ENCODE measurements at regions not wholly inside any gene's neighbourhood (a gene's known extent, or its start where the extent isn't known, plus 50 kb on each side); places are given as distances from the start of the nearest gene placed in this dataset.

DNA sequence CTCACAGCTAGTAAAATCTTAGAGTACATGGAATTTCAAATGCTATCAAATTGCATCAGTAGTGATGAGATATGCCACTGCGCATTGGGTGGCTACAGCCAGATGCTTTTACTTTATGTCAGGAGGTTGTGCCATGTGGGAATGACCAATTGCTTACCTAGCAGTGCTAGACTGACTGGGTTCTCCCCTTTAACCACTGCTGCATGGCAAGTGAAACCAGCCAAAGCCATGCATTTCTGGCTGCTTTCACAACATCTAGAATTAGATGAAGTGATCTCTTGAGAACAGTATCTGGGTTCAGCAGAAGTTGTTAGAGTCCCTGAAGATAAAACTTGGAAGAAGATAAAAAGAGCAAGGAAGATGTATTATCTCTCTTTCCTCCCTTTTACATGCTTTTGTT is 1174.2 kb upstream of the CDH2 start:
- no peak for DNase-seq (ENCODE audit: low spot score)
- H3K27ac ChIP-seq, result no peak overlapping the region
- H3K4me3 ChIP-seq, result no peak overlapping the region
- TF ChIP-seq, protein P1, sequence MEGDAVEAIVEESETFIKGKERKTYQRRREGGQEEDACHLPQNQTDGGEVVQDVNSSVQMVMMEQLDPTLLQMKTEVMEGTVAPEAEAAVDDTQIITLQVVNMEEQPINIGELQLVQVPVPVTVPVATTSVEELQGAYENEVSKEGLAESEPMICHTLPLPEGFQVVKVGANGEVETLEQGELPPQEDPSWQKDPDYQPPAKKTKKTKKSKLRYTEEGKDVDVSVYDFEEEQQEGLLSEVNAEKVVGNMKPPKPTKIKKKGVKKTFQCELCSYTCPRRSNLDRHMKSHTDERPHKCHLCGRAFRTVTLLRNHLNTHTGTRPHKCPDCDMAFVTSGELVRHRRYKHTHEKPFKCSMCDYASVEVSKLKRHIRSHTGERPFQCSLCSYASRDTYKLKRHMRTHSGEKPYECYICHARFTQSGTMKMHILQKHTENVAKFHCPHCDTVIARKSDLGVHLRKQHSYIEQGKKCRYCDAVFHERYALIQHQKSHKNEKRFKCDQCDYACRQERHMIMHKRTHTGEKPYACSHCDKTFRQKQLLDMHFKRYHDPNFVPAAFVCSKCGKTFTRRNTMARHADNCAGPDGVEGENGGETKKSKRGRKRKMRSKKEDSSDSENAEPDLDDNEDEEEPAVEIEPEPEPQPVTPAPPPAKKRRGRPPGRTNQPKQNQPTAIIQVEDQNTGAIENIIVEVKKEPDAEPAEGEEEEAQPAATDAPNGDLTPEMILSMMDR (IDR thresholded peaks at IDR 0.05), result no peak

DNA sequence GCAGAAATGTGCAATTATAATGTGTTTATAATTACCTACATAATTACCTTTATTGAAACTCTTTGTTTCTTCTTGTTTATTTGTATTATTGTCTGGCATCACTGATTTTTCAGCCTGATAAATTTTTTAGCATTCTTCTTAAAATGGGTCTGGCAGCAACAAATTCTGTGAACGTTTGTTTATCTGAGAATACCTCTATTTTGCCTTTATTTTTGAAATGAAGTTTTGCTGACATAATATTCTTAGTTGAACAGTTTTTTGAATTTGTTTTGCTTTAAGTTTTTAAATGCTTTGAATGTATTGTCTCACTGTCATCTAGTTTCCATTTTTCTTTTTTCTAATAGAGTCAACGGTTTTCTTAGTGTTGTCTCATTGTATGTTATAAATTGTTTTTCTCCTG is 1152.0 kb upstream of the CDH2 start:
- Histone ChIP-seq H3K27ac (no peak overlapping the region), H3K4me3 (no peak overlapping the region)
- no peak for DNase-seq (ENCODE audit: low spot score)
- TF ChIP-seq, protein P1 (IDR thresholded peaks at IDR 0.05), result no peak

DNA sequence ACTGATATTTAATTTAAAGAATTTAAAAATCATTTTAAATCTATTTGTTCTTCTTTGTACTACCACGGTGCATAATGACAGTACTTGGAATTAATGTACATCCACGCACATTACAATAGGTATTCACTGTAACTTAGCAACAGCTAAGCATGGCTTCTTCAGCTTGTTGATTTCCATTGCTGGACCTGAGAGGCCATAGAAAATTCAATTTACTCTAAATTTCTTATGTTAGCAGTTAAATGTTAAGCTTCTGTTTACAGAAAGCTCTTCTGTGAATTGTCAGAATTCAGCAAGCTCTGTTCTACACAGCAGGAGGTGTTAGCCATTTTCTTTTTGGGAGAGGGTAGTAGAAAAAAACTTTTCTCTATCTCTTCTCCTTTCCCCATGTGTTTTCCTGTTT is 1149.3 kb upstream of the CDH2 start:
- no peak for DNase-seq (ENCODE audit: low spot score)
- H3K27ac ChIP-seq, result no peak overlapping the region
- H3K4me3 ChIP-seq, result no peak overlapping the region
- TF ChIP-seq, protein P1 (IDR thresholded peaks at IDR 0.05), result no peak

DNA sequence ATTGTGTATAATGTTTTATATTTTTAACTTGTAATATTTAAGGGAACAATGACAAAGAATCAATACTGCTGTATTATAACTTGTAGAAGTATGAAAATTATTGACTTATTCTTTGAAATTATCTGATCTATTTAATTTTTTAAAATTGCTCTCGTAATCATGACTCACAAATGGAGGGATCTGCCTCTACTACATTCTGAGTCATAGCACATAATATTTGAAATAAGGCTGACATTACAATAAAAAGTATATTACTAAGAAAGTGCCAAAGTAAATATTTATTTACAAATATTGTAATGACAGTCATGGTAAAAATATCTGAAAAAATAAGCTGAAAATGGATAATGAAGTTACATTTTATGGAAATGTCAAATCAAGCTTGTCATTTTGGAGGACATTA is 1144.6 kb upstream of the CDH2 start:
- no peak for DNase-seq (ENCODE audit: low spot score)
- Histone ChIP-seq H3K27ac (no peak overlapping the region), H3K4me3 (no peak overlapping the region)
- TF ChIP-seq, protein P1 (IDR thresholded peaks at IDR 0.05), result no peak

DNA sequence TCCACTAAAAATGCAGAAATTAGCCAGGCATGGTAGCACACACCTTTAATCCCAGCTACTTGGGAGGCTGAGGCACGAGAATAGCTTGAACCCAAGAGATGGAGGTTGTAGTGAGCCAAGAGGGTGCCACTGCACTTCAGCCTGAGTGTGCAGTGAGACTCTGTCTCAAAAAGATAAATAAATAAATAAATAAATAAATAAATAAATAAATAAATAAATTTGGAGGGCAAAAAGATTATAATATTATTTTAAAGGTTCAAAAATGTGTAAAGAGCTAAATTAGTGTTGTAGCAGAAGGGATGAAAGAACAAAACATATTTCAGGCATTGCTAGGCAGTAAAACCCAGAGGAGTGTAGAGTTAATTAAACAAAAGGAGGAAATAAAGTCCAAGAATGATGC is 1136.4 kb upstream of the CDH2 start:
- DNase-seq (ENCODE audit: low spot score), result no peak
- no peak overlapping the region for H3K4me3 ChIP-seq
- TF ChIP-seq, protein P1 (IDR thresholded peaks at IDR 0.05), result no peak
- H3K27ac ChIP-seq, result no peak overlapping the region

DNA sequence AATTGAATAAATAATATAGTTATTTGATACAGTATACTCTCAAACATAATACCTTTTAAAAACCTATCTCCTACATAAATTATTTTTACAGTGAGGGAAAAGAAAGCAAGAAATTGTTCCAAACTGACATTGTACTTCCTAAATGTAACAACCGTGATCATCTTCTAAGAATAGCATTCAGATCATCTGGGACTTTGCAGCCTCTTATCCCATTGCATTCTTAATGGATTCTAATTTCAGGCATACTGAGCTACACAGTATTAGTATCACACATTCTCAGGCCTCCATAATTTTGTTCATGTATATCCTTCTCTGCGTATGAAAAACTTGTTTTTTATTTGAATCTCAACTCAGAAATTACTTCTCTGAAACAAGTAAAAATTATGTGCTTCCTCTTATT is 1134.7 kb upstream of the CDH2 start:
- Histone ChIP-seq H3K4me3 (no peak overlapping the region), H3K27ac (no peak overlapping the region)
- TF ChIP-seq, protein P1 (IDR thresholded peaks at IDR 0.05), result no peak
- no peak for DNase-seq (ENCODE audit: low spot score)

DNA sequence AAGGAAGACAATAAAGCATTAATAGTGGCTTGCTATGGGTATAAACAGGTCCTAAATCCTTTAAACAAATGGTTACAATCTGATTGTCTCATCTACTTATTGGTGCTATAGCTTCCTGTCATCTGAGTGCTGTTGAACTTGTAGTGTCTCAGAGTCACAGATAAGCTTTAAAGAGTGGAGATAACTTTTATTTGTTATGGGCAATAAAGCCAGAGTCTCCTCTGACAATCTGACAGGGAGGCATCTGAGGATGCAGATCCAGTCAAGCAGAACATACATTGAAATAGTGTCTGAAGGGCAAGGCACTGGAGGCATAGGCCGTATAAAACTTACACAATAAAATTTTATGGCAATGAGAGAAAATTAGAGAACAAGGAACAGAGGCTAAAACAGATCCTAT is 1132.4 kb upstream of the CDH2 start:
- H3K27ac ChIP-seq, result no peak overlapping the region
- TF ChIP-seq, protein P1 (IDR thresholded peaks at IDR 0.05), result no peak
- DNase-seq (ENCODE audit: low spot score), result no peak
- H3K4me3 ChIP-seq, result no peak overlapping the region
